ENCODE measurements at regions not wholly inside any gene's neighbourhood (a gene's known extent, or its start where the extent isn't known, plus 50 kb on each side); places are given as distances from the start of the nearest gene placed in this dataset.

DNA sequence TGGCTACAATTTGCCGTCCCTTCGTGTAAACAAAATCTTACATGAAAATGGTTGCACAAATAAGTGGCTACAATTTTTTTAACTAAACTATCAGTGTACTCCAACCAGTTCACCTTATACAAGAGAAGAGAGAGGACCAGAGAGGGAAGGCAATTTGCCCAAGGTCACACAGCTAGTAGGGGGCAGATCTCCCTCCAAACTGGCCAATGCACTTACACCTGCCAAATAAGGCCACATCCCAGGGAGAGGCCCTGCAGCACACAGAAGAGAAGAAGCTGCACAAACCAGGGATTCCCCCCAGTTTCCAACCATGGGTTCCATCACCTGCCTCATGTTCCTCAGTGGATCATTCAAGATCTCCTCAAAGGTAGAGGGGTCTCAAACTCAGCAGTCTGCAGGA, 349.9 kb downstream of the SOX9 start:
- TF ChIP-seq, protein P1, sequence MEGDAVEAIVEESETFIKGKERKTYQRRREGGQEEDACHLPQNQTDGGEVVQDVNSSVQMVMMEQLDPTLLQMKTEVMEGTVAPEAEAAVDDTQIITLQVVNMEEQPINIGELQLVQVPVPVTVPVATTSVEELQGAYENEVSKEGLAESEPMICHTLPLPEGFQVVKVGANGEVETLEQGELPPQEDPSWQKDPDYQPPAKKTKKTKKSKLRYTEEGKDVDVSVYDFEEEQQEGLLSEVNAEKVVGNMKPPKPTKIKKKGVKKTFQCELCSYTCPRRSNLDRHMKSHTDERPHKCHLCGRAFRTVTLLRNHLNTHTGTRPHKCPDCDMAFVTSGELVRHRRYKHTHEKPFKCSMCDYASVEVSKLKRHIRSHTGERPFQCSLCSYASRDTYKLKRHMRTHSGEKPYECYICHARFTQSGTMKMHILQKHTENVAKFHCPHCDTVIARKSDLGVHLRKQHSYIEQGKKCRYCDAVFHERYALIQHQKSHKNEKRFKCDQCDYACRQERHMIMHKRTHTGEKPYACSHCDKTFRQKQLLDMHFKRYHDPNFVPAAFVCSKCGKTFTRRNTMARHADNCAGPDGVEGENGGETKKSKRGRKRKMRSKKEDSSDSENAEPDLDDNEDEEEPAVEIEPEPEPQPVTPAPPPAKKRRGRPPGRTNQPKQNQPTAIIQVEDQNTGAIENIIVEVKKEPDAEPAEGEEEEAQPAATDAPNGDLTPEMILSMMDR (IDR thresholded peaks at IDR 0.05; ENCODE audit: low read length): no peak
- no peak for TF ChIP-seq EZH2 (optimal IDR thresholded peaks at IDR 0.05; ENCODE audit: low read depth, low read length)
- TF ChIP-seq EZH2phosphoT487 (IDR thresholded peaks at IDR 0.05; ENCODE audit: low read length): no peak
